HG03469 (cell line): ENCODE measurements at regions not wholly inside any gene's neighbourhood (a gene's known extent, or its start where the extent isn't known, plus 50 kb on each side); places are given as distances from the start of the nearest gene placed in this dataset.
"Not testable (repeated sequence)": the region's sequence is repeated elsewhere in the genome, so short reads cannot be mapped to it uniquely, and the experiment has no call there.

Source experiments
- ATAC-seq: cut with Tn5 transposase; IDR thresholded peaks from one replicate; pipeline ENCODE4 v1.9.1; 2021; ENCODE audit warnings: mild to moderate bottlenecking, moderate library complexity, moderate number of reproducible peaks; ENCODE audit not compliant: unreplicated experiment

GRCh38 chr6:106802139-106802538 is 172.4 kb downstream of the CD24 start:
- ATAC-seq = no peak

- ATAC-seq = no peak
Measured at GRCh38 chr6:106801256-106801655, 171.9 kb downstream of the QRSL1 start.

GRCh38 chr6:106800379-106800778 is 171.0 kb downstream of the QRSL1 start:
- no peak for ATAC-seq

DNA sequence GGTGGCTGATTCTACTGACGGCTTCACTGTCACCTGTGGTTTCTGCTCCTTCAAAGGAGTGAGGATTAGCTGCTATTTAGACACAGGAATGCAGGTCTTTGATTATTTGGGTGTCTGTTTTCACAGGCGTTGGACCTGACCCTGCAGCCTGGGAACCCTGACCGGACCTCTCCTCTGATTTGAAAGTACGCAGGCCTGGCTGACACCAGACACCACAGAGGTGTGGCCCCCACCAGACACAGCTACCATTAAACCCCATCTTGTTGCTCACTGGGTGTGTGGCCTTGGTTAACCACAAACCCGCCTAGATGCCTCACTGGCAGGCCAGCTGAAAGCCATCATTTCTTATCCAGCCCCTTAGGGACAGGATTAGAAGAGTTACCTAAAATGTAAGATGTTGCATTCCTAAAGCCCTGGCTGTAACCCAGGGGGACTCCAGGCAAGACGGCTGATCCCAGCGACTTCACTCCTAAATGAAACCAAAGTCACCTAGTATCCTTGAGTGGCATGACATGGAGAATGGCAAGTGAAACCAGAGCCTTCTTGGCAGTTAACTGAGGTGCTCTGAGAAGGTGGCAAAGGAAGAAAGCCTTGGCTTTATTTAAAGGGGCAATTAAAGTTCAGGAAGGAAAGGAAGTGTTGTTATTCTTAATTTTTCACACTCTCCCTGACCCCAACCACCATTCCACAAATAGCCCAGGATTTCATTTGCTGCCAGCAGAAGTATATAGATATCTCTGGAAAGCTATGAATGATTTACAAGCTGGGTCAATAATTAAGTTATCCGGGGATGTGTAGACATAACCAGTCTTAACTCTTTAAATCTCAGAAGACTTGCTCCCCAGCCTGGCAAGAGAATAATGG is 169.9 kb downstream of the QRSL1 start:
- no peak for ATAC-seq

- ATAC-seq = no peak
Measured at GRCh38 chr6:106797186-106797585, 167.8 kb downstream of the QRSL1 start.

DNA sequence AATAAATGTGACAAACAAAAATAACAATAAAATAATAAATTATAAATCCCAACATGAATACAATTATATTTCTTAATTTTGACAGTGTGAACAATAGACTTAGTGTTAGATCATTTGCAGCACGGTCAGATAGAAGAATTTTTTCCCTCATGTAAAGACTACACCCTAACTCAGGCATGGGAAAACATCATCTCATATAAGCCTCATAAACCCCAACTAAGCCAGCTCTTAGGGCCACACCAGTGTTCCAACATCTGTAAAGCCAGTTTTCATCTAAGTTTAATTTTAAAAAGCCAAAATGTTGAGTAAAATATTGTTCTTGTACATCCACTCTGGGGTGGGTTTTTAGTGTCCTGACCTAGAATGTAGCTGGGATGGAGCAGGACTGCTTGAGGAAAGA is 167.4 kb downstream of the QRSL1 start:
- no peak for ATAC-seq

GRCh38 chr6:106794129-106794528 is 164.8 kb downstream of the QRSL1 start:
- ATAC-seq = no peak

DNA sequence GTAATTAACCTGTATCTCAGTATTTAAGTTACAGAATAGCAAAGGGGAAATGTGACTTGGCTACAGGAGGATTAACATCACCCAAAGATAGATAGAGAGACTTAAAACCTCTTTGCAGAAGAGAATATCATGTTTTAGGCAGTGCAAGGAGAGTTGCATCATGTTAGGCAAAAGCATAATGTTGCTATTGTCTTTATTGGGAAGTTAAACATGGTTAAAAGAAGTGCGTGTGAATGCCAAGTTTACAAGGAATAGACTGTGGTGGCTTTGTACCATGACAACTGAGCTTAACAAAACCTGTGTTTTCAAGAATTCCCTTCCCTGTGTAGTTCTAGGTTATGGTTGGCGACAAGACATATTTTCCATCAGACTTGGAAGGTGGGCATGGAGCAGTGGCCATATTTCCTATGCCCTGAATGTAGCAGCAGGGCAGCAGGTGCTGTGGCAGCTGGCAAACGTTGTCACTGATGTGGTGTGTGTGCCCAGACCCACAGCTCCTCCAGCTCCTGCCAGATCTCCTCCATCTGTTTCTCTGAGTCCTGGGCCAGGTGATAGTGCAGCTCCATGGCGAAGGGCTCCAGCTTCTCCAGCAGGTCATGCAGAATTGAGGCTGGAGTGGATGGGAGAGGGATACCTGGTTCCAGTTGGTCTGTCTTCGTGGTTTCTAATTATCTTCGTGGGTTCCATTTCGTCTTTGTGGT is 163.3 kb downstream of the QRSL1 start:
- no peak for ATAC-seq

GRCh38 chr6:106790935-106791334 is 161.6 kb downstream of the QRSL1 start:
- ATAC-seq = no peak

GRCh38 chr6:106790149-106790770 is 160.9 kb downstream of the QRSL1 start:
- no peak for ATAC-seq

DNA sequence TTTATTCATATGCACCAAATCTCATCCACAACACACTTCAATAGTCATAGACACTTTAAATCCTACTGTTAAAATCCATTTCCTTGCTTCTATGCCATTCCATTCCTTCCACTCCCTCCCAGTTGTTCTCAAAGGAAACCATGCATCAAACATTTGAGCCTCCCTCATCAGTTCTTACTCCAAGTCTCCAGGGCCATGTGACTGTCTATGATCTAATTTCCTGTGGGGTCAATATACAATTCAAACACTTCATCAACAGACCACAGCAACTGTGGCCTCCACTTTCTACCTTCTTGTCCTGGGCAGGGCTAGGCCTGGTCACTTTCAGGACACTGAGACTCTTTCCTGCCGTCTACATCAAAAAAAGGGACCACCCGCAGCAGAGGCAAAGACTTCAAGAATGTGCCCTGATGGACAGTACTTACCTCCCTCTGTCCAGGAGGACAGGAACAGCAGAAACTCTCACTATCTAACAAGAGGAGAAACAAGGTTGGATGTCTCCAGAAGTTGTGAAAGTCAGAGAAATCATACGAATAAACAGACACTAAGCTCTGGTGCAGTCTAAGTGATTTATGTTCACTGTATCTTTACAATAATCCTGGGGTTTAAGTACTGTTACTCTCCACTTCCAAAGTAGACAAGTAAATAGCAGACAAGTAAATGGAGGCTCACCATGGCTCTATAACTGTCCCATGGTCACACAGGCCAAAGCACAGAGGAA is 160.2 kb downstream of the QRSL1 start:
- no peak for ATAC-seq

GRCh38 chr6:106788761-106789160 is 159.4 kb downstream of the QRSL1 start:
- ATAC-seq = no peak

GRCh38 chr6:106787327-106788196 is 158.2 kb downstream of the QRSL1 start:
- no peak for ATAC-seq

DNA sequence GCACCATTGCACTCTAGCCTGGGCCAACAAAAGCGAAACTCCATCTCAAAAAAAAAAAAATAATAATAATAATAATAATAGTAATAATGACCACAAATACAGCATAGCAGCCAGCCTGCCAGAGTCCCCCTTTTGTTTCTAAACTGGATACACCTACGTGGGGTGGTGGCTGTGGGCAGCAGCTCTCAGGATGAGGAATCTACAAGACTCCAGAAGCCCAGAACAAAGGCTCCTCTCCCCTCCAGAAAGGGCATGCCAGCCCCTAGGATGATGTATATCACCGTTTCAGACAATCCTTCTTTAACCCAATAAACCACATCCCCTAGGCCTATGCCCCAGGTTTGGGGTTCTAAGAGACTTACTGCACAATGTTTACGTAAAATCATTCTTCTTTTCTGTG is 155.9 kb downstream of the QRSL1 start:
- no peak for ATAC-seq

GRCh38 chr6:106783640-106784566 is 154.5 kb downstream of the QRSL1 start:
- ATAC-seq = no peak

DNA sequence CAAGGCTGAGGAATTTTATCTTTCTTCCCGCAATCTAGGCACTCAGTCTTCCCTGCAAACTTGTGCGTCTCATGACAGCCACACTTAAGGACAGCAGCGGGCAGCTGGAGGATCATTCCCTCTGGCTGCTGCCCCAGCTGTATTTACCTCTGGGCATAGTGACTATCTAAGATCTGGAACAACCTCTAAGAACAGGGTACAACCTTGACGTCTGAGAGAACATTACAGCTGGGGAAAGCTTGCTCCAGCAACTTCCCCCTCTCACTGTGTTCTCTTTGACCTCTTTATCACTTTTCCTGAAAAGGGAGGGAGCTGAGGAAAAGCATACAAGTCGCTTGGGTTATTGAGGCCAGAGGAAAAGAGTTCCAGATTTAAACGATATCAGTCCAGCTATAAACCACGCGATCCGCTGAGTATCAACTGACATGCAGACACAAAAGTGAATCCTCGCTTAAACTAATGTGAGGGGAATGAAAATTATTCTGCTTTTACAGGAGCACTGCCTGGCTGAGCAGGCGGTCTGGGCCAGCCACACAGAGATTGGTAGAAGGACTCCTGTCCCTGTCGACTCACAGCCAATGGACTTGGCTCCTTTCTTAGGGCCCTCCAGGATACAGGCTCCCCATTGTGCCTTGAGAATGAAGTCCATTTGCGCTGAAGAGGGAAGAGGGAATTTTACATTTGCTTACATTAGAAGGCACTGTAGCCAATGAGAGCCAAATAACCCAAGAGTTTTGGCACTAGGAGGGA is 153.3 kb downstream of the QRSL1 start:
- ATAC-seq = no peak

DNA sequence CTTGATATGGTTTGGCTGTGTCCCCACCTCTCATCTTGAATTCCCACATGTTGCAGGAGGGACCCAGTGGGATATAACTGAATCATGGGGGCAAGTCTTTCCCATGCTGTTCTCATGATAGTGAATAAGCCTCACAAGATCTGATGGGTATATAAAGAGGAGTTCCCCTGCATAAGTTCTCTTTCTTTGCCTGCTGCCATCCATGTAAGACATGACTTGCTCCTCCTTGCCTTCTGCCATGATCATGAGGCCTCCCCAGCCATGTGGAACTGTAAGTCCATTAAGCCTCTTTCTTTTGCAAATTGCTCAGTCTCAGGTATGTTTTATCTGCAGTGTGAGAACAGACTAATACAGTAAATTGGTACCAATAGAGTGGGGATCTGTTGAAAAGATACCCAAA is 150.2 kb downstream of the QRSL1 start:
- not testable (repeated sequence) for ATAC-seq

GRCh38 chr6:106778943-106779342 is 149.6 kb downstream of the QRSL1 start:
- ATAC-seq = no peak
